ENCODE measurements at regions not wholly inside any gene's neighbourhood (a gene's known extent, or its start where the extent isn't known, plus 50 kb on each side); places are given as distances from the start of the nearest gene placed in this dataset.

DNA sequence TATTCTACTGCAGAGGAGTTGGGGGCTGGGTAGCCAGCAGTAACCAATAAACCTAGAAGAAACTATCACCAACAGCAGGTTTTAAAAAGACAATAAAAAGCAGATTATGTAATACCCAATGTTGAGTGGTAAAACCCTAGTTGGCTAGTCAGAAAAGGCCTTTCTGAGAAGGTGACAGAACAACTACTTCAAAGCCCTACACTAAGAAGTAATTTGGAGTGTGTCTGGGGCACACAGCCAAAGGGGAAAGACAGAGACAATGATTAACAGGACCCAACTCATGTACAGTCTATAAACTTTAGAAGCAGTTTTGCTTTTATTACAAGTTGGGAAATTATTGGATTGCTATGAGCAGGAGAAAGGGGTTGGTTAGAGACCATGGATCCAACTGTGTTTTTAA lies 77.2 kb upstream of the TMEM106B start:
- Mint-ChIP-seq H3K9me3 (ENCODE audit: low read depth) (peaks cover 5% of the 10 kb centered on the region), H3K4me3 (no peak overlapping the region), H3K27ac (no peak overlapping the region), H3K27me3 (peaks cover 5% of the 10 kb centered on the region), H3K36me3 (ENCODE audit: low read depth) (no peaks in the 10 kb centered on the region), H3K4me1 (peaks cover 12% of the 10 kb centered on the region)
- ChIA-PET CTCF (interaction anchor here (0.7 kb wide), 1 partner anchor 64 kb away, joined by 3 read pairs; no protein-coding TSS in a partner anchor), POLR2A (no interaction called here)
- intact Hi-C loops (cut with DNase I, micrococcal nuclease) = no loop called here
- ATAC-seq (no peak), DNase-seq (no peak)

DNA sequence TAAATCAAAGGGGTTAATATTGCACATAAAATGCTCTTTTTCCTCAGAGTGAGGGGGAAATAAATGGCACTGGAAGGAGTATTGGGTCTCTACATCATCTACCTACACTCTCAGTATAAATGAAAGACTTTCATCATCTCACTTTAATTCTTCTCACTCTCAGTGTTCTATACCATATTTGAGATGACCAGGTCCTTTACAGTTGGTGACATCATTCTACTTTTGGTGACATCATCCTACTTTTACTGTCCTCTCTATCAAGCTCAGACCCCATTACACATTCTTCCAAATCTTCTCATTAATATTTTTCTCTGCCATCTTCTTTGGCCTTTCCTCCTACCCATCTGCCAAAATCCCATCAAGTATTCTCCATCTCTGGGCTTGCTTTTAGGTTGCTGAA lies 74.6 kb upstream of the TMEM106B start:
- POLR2A ChIA-PET = no interaction called here
- DNase-seq (no peak), ATAC-seq (no peak)
- H3K9me3 Mint-ChIP-seq (ENCODE audit: low read depth) = peaks cover 5% of the 10 kb centered on the region
- CTCF ChIA-PET = interaction anchor here (1.3 kb wide), 1 partner anchor 10 kb away, joined by 3 read pairs; no protein-coding TSS in a partner anchor
- intact Hi-C loops (cut with DNase I, micrococcal nuclease) = no loop called here
- no peak overlapping the region for H3K27ac Mint-ChIP-seq
- H3K36me3 Mint-ChIP-seq (ENCODE audit: low read depth) = no peaks in the 10 kb centered on the region
- H3K27me3 Mint-ChIP-seq = peaks cover 5% of the 10 kb centered on the region
- H3K4me3 Mint-ChIP-seq = no peak overlapping the region
- peaks cover 4% of the 10 kb centered on the region for H3K4me1 Mint-ChIP-seq

DNA sequence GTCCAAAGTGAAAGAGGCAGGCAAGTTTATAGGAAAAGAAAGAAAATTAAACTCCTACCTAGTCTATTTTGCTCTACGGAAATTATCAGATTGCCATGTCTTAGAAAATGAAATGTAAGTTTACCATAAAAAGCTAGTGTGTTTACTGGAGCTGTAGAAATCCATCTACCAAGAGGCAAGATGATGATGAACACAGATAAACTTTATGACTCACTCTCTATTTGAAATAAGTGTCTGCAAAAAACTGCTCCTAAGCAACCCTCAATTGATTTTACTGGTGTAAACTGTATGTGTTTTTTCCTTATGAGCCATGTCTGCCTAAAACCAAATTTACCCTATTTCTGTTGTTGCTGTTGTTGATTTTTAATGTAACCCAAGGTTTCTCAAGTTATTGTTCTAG lies 73.8 kb upstream of the TMEM106B start:
- ATAC-seq (no peak), DNase-seq (no peak)
- no peaks in the 10 kb centered on the region for H3K36me3 Mint-ChIP-seq (ENCODE audit: low read depth)
- intact Hi-C loops (cut with DNase I, micrococcal nuclease) = no loop called here
- peaks cover 3% of the 10 kb centered on the region for H3K9me3 Mint-ChIP-seq (ENCODE audit: low read depth)
- H3K4me3 Mint-ChIP-seq = no peak overlapping the region
- H3K27me3 Mint-ChIP-seq = peaks cover 5% of the 10 kb centered on the region
- no peak overlapping the region for H3K27ac Mint-ChIP-seq
- H3K4me1 Mint-ChIP-seq = peaks cover 2% of the 10 kb centered on the region
- ChIA-PET POLR2A (no interaction called here), CTCF (interaction anchor here (1.3 kb wide), 1 partner anchor 11 kb away, joined by 3 read pairs; no protein-coding TSS in a partner anchor)

DNA sequence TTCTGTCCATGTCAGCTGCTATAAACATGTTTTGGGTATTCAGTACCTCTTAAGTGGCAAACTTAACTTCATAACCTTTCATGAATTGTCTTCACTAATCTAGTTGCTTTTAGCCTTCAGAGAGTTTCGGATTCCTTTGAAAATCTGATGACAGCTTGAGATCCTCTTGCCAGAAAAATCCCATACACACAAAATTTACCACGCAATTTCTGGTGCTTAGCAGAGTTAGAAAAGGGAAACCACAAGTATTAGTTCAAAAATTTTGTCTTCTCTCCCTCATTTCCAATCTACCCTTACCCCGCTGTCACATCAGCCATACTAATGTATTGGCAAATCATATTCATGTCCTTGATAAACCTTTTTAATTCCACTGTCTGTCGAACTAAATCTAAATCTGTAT lies 72.7 kb upstream of the TMEM106B start:
- POLR2A ChIA-PET = no interaction called here
- Mint-ChIP-seq H3K4me3 (no peak overlapping the region), H3K27ac (no peak overlapping the region), H3K4me1 (peaks cover 2% of the 10 kb centered on the region), H3K36me3 (ENCODE audit: low read depth) (no peaks in the 10 kb centered on the region), H3K9me3 (ENCODE audit: low read depth) (no peaks in the 10 kb centered on the region), H3K27me3 (peaks cover 5% of the 10 kb centered on the region)
- intact Hi-C loops (cut with DNase I, micrococcal nuclease) = no loop called here
- DNase-seq (no peak), ATAC-seq (no peak)
- CTCF ChIA-PET = no interaction called here

DNA sequence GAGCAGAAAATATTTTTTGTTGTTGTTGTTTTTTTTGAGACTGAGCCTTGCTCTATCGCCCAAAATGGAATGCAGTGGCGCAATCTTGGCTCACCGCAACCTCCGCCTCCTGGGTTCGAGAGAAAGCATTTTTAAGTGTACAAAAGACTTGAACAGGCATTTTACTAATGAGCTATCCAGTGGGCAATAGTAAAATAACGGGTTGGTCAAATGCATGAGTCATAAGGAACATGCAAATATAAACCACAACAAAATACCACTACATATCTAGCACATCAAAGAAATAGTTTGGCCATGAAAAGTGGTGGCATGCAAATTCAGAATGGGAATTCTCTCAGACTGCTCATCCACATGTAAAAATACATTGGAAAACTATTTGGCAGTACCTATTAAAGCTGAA lies 71.7 kb upstream of the TMEM106B start:
- no peak overlapping the region for H3K27ac Mint-ChIP-seq
- peaks cover 2% of the 10 kb centered on the region for H3K4me1 Mint-ChIP-seq
- peaks cover 5% of the 10 kb centered on the region for H3K27me3 Mint-ChIP-seq
- H3K9me3 Mint-ChIP-seq (ENCODE audit: low read depth) = peaks cover 2% of the 10 kb centered on the region
- no peak overlapping the region for H3K4me3 Mint-ChIP-seq
- no peaks in the 10 kb centered on the region for H3K36me3 Mint-ChIP-seq (ENCODE audit: low read depth)
- CTCF ChIA-PET = no interaction called here
- intact Hi-C loops (cut with DNase I, micrococcal nuclease) = no loop called here
- ATAC-seq (no peak), DNase-seq (no peak)
- POLR2A ChIA-PET = interaction anchor here (0.6 kb wide), 1 partner anchor 77 kb away, joined by 4 read pairs; no protein-coding TSS in a partner anchor

DNA sequence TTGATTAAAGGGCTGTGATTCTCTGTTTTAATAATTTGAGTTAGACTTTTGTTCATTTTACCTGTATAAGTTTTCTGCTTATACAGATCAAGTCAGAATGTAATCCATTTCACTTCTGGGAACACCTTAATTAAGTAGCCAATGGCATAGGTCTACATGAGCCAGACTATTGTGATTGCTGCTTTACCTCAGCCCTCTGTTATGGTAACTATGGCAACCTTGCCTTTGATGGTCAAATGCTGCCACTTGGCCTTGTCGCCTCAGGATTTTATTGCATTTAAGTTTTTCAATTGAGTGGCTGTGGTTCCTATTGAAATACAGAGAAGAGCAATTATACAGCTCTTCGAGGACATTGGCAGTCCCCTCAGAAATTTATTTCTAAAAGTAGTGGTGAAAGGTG lies 64.3 kb upstream of the TMEM106B start:
- ChIA-PET CTCF (no interaction called here), POLR2A (no interaction called here)
- Mint-ChIP-seq H3K4me1 (no peaks in the 10 kb centered on the region), H3K27me3 (peaks cover 3% of the 10 kb centered on the region), H3K4me3 (no peak overlapping the region), H3K9me3 (ENCODE audit: low read depth) (peaks cover 2% of the 10 kb centered on the region), H3K27ac (no peak overlapping the region), H3K36me3 (ENCODE audit: low read depth) (no peaks in the 10 kb centered on the region)
- ATAC-seq = no peak
- no peak for DNase-seq
- intact Hi-C loops (cut with DNase I, micrococcal nuclease) = no loop called here

DNA sequence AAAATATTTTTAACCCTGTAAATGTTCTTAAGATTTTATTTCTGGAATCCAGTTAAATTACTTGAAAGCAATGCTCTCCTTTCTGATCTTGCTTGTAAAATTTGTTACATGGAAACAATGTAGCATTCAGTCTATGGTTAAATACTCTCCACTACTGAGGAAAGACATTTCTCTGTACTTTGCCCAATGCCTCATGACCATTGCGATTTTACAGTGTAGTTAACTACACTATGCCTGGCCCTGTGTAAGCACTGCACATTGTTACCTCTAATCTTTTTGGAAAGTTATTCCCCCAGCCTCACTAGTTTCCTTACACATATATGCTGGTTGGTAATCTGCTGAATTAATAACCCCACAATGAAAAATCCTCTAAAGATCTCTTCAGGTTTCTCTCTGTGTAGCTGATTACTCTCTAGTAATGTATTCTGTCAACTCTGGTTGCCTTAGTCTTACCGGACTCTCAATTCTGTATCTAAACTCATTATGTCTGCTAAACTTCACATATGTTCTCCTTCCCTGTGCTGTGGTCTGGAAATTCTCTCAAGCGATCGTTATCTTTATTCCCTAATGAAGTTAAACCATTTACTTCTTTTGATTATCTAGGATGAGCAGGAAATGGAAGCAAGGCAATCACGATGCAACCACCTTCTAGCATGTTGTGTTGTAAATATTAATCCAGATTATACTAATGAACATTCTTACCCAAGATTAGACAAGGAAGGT lies 58.7 kb upstream of the TMEM106B start:
- DNase-seq (no peak), ATAC-seq (no peak)
- Mint-ChIP-seq H3K4me1 (peaks cover 2% of the 10 kb centered on the region), H3K36me3 (ENCODE audit: low read depth) (no peaks in the 10 kb centered on the region), H3K27ac (no peak overlapping the region), H3K9me3 (ENCODE audit: low read depth) (no peaks in the 10 kb centered on the region), H3K4me3 (no peak overlapping the region), H3K27me3 (peaks cover 3% of the 10 kb centered on the region)
- ChIA-PET CTCF (no interaction called here), POLR2A (no interaction called here)
- intact Hi-C loops (cut with DNase I, micrococcal nuclease) = no loop called here

DNA sequence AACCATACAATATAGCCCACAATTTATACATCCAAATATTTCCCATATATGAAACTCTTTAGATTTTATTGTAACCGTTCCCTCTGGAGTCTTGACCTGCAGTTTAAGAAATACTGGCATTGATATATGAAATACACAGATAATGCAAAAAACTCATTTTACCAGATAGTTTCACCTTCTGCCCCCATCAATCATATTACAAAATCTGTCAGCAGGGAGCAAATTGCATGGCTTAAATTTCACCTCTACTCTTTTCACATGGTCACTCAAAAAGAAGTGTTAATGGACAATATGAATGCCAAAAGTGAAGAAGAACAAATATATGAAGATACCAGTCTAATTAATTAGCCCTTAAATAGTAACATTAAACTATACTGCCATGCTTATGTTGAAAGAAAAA lies 57.0 kb upstream of the TMEM106B start:
- ATAC-seq (no peak), DNase-seq (no peak)
- Mint-ChIP-seq H3K27me3 (peaks cover 2% of the 10 kb centered on the region), H3K27ac (no peak overlapping the region), H3K9me3 (ENCODE audit: low read depth) (no peaks in the 10 kb centered on the region), H3K4me1 (peaks cover 2% of the 10 kb centered on the region), H3K4me3 (no peak overlapping the region), H3K36me3 (ENCODE audit: low read depth) (no peaks in the 10 kb centered on the region)
- intact Hi-C loops (cut with DNase I, micrococcal nuclease) = no loop called here
- ChIA-PET CTCF (no interaction called here), POLR2A (no interaction called here)

DNA sequence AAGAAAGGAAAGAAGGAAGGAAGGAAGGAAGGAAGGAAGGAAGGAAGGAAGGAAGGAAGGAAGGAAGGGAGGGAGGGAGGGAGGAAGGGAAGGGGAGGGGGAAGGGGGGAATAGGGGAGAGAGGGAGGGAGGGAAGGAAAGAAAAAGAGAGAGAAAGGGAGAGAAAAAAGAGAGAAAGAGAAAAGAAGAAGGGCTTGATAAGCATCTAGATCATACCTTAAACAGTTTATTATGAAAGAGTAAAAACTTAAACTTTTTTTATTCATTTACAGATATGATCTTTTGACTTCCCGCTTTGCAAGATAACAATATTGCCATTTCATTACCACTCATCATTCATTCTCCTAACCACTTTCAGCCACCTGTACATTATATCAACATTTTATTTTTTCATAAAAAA lies 53.6 kb upstream of the TMEM106B start:
- POLR2A ChIA-PET = no interaction called here
- DNase-seq = no peak
- Mint-ChIP-seq H3K4me1 (peaks cover 2% of the 10 kb centered on the region), H3K9me3 (ENCODE audit: low read depth) (no peaks in the 10 kb centered on the region), H3K36me3 (ENCODE audit: low read depth) (no peaks in the 10 kb centered on the region), H3K27me3 (peaks cover 2% of the 10 kb centered on the region), H3K4me3 (no peak overlapping the region), H3K27ac (no peak overlapping the region)
- intact Hi-C loops (cut with DNase I, micrococcal nuclease) = no loop called here
- CTCF ChIA-PET = no interaction called here
- ATAC-seq = no peak

DNA sequence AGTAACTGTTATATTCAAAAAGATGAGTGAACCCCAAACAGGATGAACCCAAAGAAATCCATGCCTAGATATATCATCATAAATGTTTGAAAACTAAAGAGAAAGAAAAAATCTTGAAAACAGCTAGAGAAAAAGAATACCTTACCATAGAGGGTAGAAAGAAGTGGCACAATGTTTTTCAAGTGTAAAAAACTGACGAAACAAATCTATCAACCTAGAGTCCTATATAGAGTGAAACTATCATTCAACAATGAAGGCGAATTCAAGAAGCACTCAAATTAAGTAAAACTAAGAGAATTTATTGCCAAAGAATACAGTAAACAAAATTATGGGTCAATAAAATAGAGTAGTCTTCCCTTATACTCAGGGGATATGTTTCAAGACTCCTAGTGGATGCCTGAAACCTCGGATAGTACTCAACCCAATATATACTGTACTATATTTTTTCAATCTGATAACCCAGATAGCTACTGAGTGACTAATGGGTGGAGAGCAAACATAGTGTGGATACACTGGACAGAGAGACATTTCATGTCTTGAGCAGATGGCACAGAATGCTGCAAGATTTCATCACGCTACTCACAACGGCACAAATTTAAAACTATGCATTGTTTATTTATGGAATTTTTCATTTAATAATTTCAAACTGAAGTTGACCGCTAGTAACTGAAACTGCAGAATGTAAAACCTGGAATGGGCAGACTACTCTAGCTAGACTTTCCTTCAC lies 52.6 kb upstream of the TMEM106B start:
- no peak overlapping the region for H3K4me3 Mint-ChIP-seq
- H3K27ac Mint-ChIP-seq = no peak overlapping the region
- peaks cover 2% of the 10 kb centered on the region for H3K27me3 Mint-ChIP-seq
- ATAC-seq (no peak), DNase-seq (no peak)
- POLR2A ChIA-PET = no interaction called here
- no peaks in the 10 kb centered on the region for H3K9me3 Mint-ChIP-seq (ENCODE audit: low read depth)
- H3K36me3 Mint-ChIP-seq (ENCODE audit: low read depth) = no peaks in the 10 kb centered on the region
- H3K4me1 Mint-ChIP-seq = peaks cover 2% of the 10 kb centered on the region
- CTCF ChIA-PET = no interaction called here
- intact Hi-C loops (cut with DNase I, micrococcal nuclease) = no loop called here

DNA sequence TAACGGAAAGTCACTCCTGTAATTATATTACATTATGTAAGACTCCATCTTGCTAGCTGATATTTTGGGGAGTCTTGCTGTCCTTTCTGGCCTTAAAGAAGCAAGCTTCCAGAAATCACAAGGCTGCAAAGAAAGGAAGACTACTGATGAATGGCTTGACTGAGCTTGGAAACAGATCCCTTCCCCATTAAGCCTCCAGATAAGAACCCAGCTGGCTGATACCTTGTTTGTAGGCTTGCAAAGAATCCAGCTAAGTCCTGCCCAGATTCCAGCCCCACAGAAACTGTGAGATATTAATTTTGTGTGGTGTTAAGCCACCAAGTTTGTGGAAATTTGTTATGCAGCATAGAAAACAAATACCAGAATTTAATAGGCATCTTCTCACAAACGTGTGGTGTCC lies 49.9 kb upstream of the TMEM106B start:
- ChIA-PET CTCF (interaction anchor here (1.0 to 1.5 kb wide), 3 partner anchors 13 to 42 kb away, joined by 3 read pairs; no protein-coding TSS in a partner anchor), POLR2A (no interaction called here)
- intact Hi-C loops (cut with DNase I, micrococcal nuclease) = no loop called here
- peaks cover 2% of the 10 kb centered on the region for H3K4me1 Mint-ChIP-seq
- DNase-seq = no peak
- no peaks in the 10 kb centered on the region for H3K36me3 Mint-ChIP-seq (ENCODE audit: low read depth)
- H3K4me3 Mint-ChIP-seq = no peak overlapping the region
- ATAC-seq = no peak
- H3K9me3 Mint-ChIP-seq (ENCODE audit: low read depth) = peaks cover 3% of the 10 kb centered on the region
- H3K27me3 Mint-ChIP-seq = no peaks in the 10 kb centered on the region
- H3K27ac Mint-ChIP-seq = no peak overlapping the region
